Natural killer cell (primary cell): ENCODE measurements at regions not wholly inside any gene's neighbourhood (a gene's known extent, or its start where the extent isn't known, plus 50 kb on each side); places are given as distances from the start of the nearest gene placed in this dataset.

ENCODE experiments used
- ATAC-seq, 3 donors: fragments of 150-1000 bp in 2 of 3; fragments of 200-7000 bp in 1 of 3; cut with Tn5 transposase; 1 replicate in 1 of 3; 2 replicates in 2 of 3; pipeline ENCODE4 v1.10.0; 2021; ENCODE audit warnings: mild to moderate bottlenecking in 2 of 3, moderate library complexity in 2 of 3
- DNase-seq, 2 donors: peaks; one replicate each; pipeline versions ENCODE4 v3.0.0 to v3.0.0-alpha.2; 2013 to 2021; ENCODE audit warnings: mixed read lengths in 1 of 2
- H3K27ac ChIP-seq: one replicate; pipeline ENCODE4 v1.5.1; 2013; ENCODE audit warnings: mild to moderate bottlenecking, low read length
- H3K27me3 ChIP-seq: one replicate; pipeline ENCODE4 v1.6.1; 2013; ENCODE audit warnings: low read length; ENCODE audit not compliant: control insufficient read depth, insufficient read depth
- H3K36me3 ChIP-seq: one replicate; pipeline ENCODE4 v1.6.1; 2013; ENCODE audit warnings: low read length; ENCODE audit not compliant: control insufficient read depth, insufficient read depth
- H3K4me1 ChIP-seq: one replicate; pipeline ENCODE4 v1.6.1; 2013; ENCODE audit warnings: low read length; ENCODE audit not compliant: control insufficient read depth, insufficient read depth
- H3K4me3 ChIP-seq: one replicate; pipeline ENCODE4 v1.5.1; 2013; ENCODE audit warnings: low read length
- H3K9me3 ChIP-seq: one replicate; pipeline ENCODE4 v1.6.1; 2013; ENCODE audit warnings: low read length; ENCODE audit not compliant: control insufficient read depth, insufficient read depth
- H3K27ac Mint-ChIP-seq, 2 donors: one replicate each; pipeline ENCODE4 v1.8.0; 2022; ENCODE audit warnings: mild to moderate bottlenecking in 2 of 2, mixed read lengths in 2 of 2, moderate library complexity in 1 of 2
- H3K27me3 Mint-ChIP-seq, 2 donors: one replicate each; pipeline ENCODE4 v1.8.0; 2022; ENCODE audit warnings: low read depth in 2 of 2, mixed read lengths in 2 of 2
- H3K36me3 Mint-ChIP-seq: one replicate; pipeline ENCODE4 v1.8.0; 2022; ENCODE audit warnings: mixed read lengths
- H3K4me1 Mint-ChIP-seq, 2 donors: one replicate each; pipeline ENCODE4 v1.8.0; 2022; ENCODE audit warnings: mixed read lengths in 2 of 2
- H3K4me3 Mint-ChIP-seq: one replicate; pipeline ENCODE4 v1.8.0; 2022; ENCODE audit warnings: mild to moderate bottlenecking, moderate library complexity, mixed read lengths
- H3K9me3 Mint-ChIP-seq, 2 donors: one replicate each; pipeline ENCODE4 v1.8.0; 2022; ENCODE audit warnings: mixed read lengths in 2 of 2
- CTCF ChIP-seq: fragments of 200-600 bp; IDR thresholded peaks from one replicate; pipeline ENCODE4 v1.8.0; 2022; ENCODE audit warnings: antibody characterized with exemption
- WGBS: methylation state at CpG from one replicate; pipeline ENCODE4 v1.1.7; 2013; ENCODE audit warnings: missing lambda C conversion rate; ENCODE audit not compliant: insufficient coverage; 5-methylcytosine and 5-hydroxymethylcytosine counted together
- intact Hi-C: fragments of 100-400 bp; cut with micrococcal nuclease; formaldehyde crosslinking; loops from one replicate; pipeline ENCODE4 v1.14.2; 2022

- ATAC-seq (no peak), DNase-seq (no peak)
- no peaks in the 10 kb centered on the region for H3K27me3 ChIP-seq
- Mint-ChIP-seq H3K27ac (no peak overlapping the region), H3K27me3 (no peaks in the 10 kb centered on the region), H3K36me3 (peaks cover 6% of the 10 kb centered on the region), H3K4me1 (no peaks in the 10 kb centered on the region), H3K4me3 (no peak overlapping the region), H3K9me3 (peaks cover 15 to 23% of the 10 kb centered on the region in 2 donors)
- no peak for TF ChIP-seq CTCF
- H3K4me3 ChIP-seq: no peak overlapping the region
- H3K27ac ChIP-seq: no peak overlapping the region
- peaks cover 7% of the 10 kb centered on the region for H3K9me3 ChIP-seq
- H3K36me3 ChIP-seq: no peaks in the 10 kb centered on the region
- intact Hi-C loops: no loop called here
- H3K4me1 ChIP-seq: no peaks in the 10 kb centered on the region
These were observed 877.1 kb upstream of the CNTN5 start for GRCh38 chr11:98143661-98144060.

DNA sequence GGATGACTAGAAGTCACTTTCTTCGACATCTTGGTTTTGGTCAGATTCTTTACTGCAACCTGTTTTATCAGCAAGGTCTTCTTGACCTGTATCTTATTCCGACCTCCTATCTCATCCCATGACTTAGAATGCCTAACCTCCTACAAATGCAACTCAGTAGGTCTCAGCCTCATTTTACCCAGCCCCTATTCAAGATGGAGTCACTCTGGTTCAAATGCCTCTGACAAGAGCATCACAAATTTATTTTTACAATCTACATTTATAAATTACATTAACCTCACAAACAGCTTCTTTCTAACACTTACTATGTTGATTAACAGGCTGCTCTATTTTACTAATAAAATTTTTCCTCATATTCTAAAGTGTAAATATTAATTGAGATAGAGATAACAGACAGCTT, 867.0 kb upstream of the CNTN5 start:
- Mint-ChIP-seq H3K27ac (no peak overlapping the region), H3K36me3 (peaks cover 16% of the 10 kb centered on the region), H3K9me3 (peaks cover 19 to 27% of the 10 kb centered on the region in 2 donors), H3K4me3 (no peak overlapping the region), H3K4me1 (no peaks in the 10 kb centered on the region), H3K27me3 (no peaks in the 10 kb centered on the region)
- no peak for TF ChIP-seq CTCF
- Histone ChIP-seq H3K4me3 (no peak overlapping the region), H3K27ac (no peak overlapping the region), H3K27me3 (no peaks in the 10 kb centered on the region), H3K36me3 (no peaks in the 10 kb centered on the region), H3K4me1 (no peaks in the 10 kb centered on the region), H3K9me3 (peaks cover 24% of the 10 kb centered on the region)
- intact Hi-C loops: no loop called here
- 84% methylated on average over 2 of the region's 2 CpGs for WGBS
- DNase-seq: no peak
- ATAC-seq: no peak

- H3K4me3 Mint-ChIP-seq: no peak overlapping the region
- TF ChIP-seq CTCF: no peak
- no peak overlapping the region for H3K27ac ChIP-seq
- H3K9me3 Mint-ChIP-seq: peaks cover 16 to 26% of the 10 kb centered on the region in 2 donors
- no peaks in the 10 kb centered on the region for H3K36me3 ChIP-seq
- no peaks in the 10 kb centered on the region for H3K4me1 Mint-ChIP-seq
- DNase-seq (no peak), ATAC-seq (no peak)
- no peak overlapping the region for H3K4me3 ChIP-seq
- intact Hi-C loops: no loop called here
- H3K27me3 ChIP-seq: no peaks in the 10 kb centered on the region
- H3K36me3 Mint-ChIP-seq: peaks cover 10% of the 10 kb centered on the region
- no peak overlapping the region for H3K27ac Mint-ChIP-seq
- no peaks in the 10 kb centered on the region for H3K27me3 Mint-ChIP-seq
- peaks cover 20% of the 10 kb centered on the region for H3K9me3 ChIP-seq
- 93% methylated on average over 3 of the region's 3 CpGs for WGBS
- H3K4me1 ChIP-seq: no peaks in the 10 kb centered on the region
These were observed 865.1 kb upstream of the CNTN5 start for GRCh38 chr11:98155696-98156095.

DNA sequence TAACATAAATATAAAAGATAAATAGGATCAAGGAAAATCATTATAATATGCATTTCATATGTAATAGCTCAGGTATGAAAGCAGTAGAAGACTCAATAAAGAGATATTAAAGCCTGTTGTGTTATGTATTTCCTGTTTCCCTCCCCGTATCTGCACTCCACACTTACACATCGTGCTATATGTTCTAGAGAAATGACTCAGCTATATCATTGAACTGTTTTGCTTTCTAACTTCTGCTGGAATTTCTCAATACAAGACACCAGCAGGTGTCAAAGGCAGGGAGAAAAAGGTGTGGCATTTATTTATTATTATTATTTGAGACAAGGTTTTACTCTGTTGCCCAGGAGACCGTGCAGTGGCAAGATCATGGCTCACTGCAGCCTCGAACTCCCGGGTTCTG, 842.8 kb upstream of the CNTN5 start:
- peaks cover 4% of the 10 kb centered on the region for H3K9me3 ChIP-seq
- Mint-ChIP-seq H3K4me3 (no peak overlapping the region), H3K9me3 (peaks cover 13 to 17% of the 10 kb centered on the region in 2 donors), H3K27ac (no peak overlapping the region), H3K27me3 (no peaks in the 10 kb centered on the region), H3K4me1 (no peaks in the 10 kb centered on the region), H3K36me3 (peaks cover 25% of the 10 kb centered on the region)
- no peak overlapping the region for H3K4me3 ChIP-seq
- intact Hi-C loops: no loop called here
- H3K4me1 ChIP-seq: no peaks in the 10 kb centered on the region
- no peak for TF ChIP-seq CTCF
- ATAC-seq (no peak), DNase-seq (no peak)
- no peaks in the 10 kb centered on the region for H3K36me3 ChIP-seq
- H3K27me3 ChIP-seq: no peaks in the 10 kb centered on the region
- H3K27ac ChIP-seq: no peak overlapping the region
- 83% methylated on average over 3 of the region's 5 CpGs for WGBS
